HepG2 (cell line): ENCODE measurements at regions not wholly inside any gene's neighbourhood (a gene's known extent, or its start where the extent isn't known, plus 50 kb on each side); places are given as distances from the start of the nearest gene placed in this dataset.

Experiments used
- ATAC-seq: fragments of 200-7000 bp; cut with Tn5 transposase; 3 replicates; pipeline ENCODE4 v1.9.1; 2020; ENCODE audit warnings: mild to moderate bottlenecking, moderate library complexity
- BruUV-seq: library from RNA; stranded (reverse); fragments of 400-500 nt; replicated peaks from 2 replicates; lab custom pipeline; 2021; lab: Mats Ljungman, UMichigan
- CTCF ChIA-PET: fragments of 300-600 bp; formaldehyde crosslinking; extraction: SDS; loops from one replicate; lab custom pipeline; 2021; ENCODE audit warnings: low total read pairs, inconsistent platforms, low intra/inter-chr PET ratio; lab: Yijun Ruan, JAX
- POLR2A ChIA-PET: fragments of 350-600 bp; sonication (Branson Sonifier 250); formaldehyde crosslinking; loops from one replicate; lab custom pipeline; 2020; ENCODE audit warnings: antibody characterized with exemption, inconsistent platforms; lab: Yijun Ruan, JAX
- DNase-seq: peaks from one replicate; pipeline ENCODE4 v3.0.0-alpha.2; 2015; ENCODE audit warnings: low spot score
- FAIRE-seq: peaks from 3 replicates; lab custom pipeline; 2011; peaks lifted over from hg19 to GRCh38; lab: Jason Lieb, UNC
- H2AFZ ChIP-seq: one replicate; pipeline ENCODE4 v1.6.1; 2011; ENCODE audit warnings: low read length, inconsistent platforms
- H3K27ac ChIP-seq: fragments of 300-600 bp; 3 replicates; pipeline ENCODE4 v1.8.0; 2011; ENCODE audit warnings: mixed run types, mild to moderate bottlenecking, mixed read lengths, low read length, inconsistent platforms; ENCODE audit not compliant: insufficient read depth; ENCODE audit errors: extremely low read length
- H3K27me3 ChIP-seq, 2 experiments: fragments of 200-600 bp in 1 of 2; 2 replicates in 1 of 2; 3 replicates in 1 of 2; pipeline versions ENCODE4 v1.6.0 to v1.8.0; 2011; ENCODE audit warnings: low read length in 2 of 2, mild to moderate bottlenecking in 2 of 2, moderate library complexity in 2 of 2, inconsistent platforms in 1 of 2; ENCODE audit not compliant: insufficient read depth in 2 of 2, control insufficient read depth in 1 of 2
- H3K36me3 ChIP-seq, 2 experiments: fragments of 200-600 bp in 1 of 2; replicated peaks in 1 of 2; 2 replicates in 1 of 2; 3 replicates in 1 of 2; pipeline versions ENCODE4 v1.5.1 to v1.8.0; 2011; ENCODE audit warnings: low read length in 2 of 2, inconsistent platforms in 1 of 2; ENCODE audit not compliant: insufficient read depth in 2 of 2, control insufficient read depth in 1 of 2
- H3K4me1 ChIP-seq: 2 replicates; pipeline ENCODE4 v1.5.1; 2012; ENCODE audit warnings: low read length, inconsistent platforms; ENCODE audit not compliant: insufficient read depth
- H3K4me2 ChIP-seq: 2 replicates; pipeline ENCODE4 v1.6.0; 2011; ENCODE audit warnings: low read depth, low read length, inconsistent platforms
- H3K4me3 ChIP-seq, 3 experiments: fragments of 200-600 bp in 1 of 3; sonication (generic), shearing (Covaris generic) in 1 of 3; replicated peaks in 1 of 3; 2 replicates each; pipeline ENCODE4 v1.5.1; 2011 to 2016; ENCODE audit warnings: low read length in 3 of 3, inconsistent platforms in 2 of 3, low read depth in 2 of 3, mild to moderate bottlenecking in 2 of 3, control low read depth in 1 of 3, mixed read lengths in 1 of 3; ENCODE audit not compliant: insufficient read depth in 1 of 3
- H3K79me2 ChIP-seq: one replicate; pipeline ENCODE4 v1.6.1; 2011; ENCODE audit warnings: low read length, inconsistent platforms; ENCODE audit not compliant: insufficient read depth
- H3K9ac ChIP-seq: 2 replicates; pipeline ENCODE4 v1.6.0; 2011; ENCODE audit warnings: mild to moderate bottlenecking, low read depth, low read length, inconsistent platforms; ENCODE audit not compliant: insufficient read depth
- H3K9me3 ChIP-seq: 2 replicates; pipeline ENCODE4 v1.5.1; 2012; ENCODE audit warnings: mild to moderate bottlenecking, low read length
- H4K20me1 ChIP-seq: 2 replicates; pipeline ENCODE4 v1.6.0; 2011; ENCODE audit warnings: inconsistent platforms, mild to moderate bottlenecking, low read length, moderate library complexity; ENCODE audit not compliant: insufficient read depth
- CREB3 ChIP-seq: sonication (generic); formaldehyde crosslinking; IDR thresholded peaks from 2 replicates; pipeline ENCODE4 v1.5.0; 2020; ENCODE audit warnings: missing genetic modification reagents
- FOXJ3 ChIP-seq: sonication (generic); formaldehyde crosslinking; IDR thresholded peaks from 2 replicates; pipeline ENCODE4 v1.4.0; 2020; ENCODE audit warnings: missing genetic modification reagents, mild to moderate bottlenecking, borderline replicate concordance
- NCOA5 ChIP-seq: sonication (generic); formaldehyde crosslinking; IDR thresholded peaks from 2 replicates; pipeline ENCODE4 v1.4.0; 2020; ENCODE audit warnings: missing genetic modification reagents
- NR2F1 ChIP-seq, 2 experiments: fragments of 450-650 bp in 1 of 2; formaldehyde crosslinking in 1 of 2; IDR thresholded peaks; 2 replicates each; pipeline versions ENCODE4 v1.5.0 to v1.6.1; 2016 to 2020; ENCODE audit warnings: mild to moderate bottlenecking in 1 of 2, missing compliant biosample characterization in 1 of 2, missing genetic modification reagents in 1 of 2, moderate library complexity in 1 of 2
- PBX3 ChIP-seq: sonication (generic); formaldehyde crosslinking; IDR thresholded peaks from 2 replicates; pipeline ENCODE4 v1.8.1; 2023; ENCODE audit warnings: missing genetic modification reagents, inconsistent platforms, borderline replicate concordance
- PITX1 ChIP-seq: sonication (generic); formaldehyde crosslinking; IDR thresholded peaks from 2 replicates; pipeline ENCODE4 v1.5.1; 2020; ENCODE audit warnings: mild to moderate bottlenecking, missing genetic modification reagents
- THAP9 ChIP-seq: sonication (generic); formaldehyde crosslinking; IDR thresholded peaks from 2 replicates; pipeline ENCODE4; 2020; ENCODE audit warnings: missing genetic modification reagents, mild to moderate bottlenecking, borderline replicate concordance
- ZFX ChIP-seq: sonication (generic); formaldehyde crosslinking; IDR thresholded peaks from 2 replicates; pipeline ENCODE4 v1.4.0; 2020; ENCODE audit warnings: mild to moderate bottlenecking, low read depth, missing genetic modification reagents, moderate library complexity
- ZNF101 ChIP-seq: sonication (generic); formaldehyde crosslinking; IDR thresholded peaks from 2 replicates; pipeline ENCODE4 v1.4.0; 2020; ENCODE audit warnings: mild to moderate bottlenecking, low read depth, missing genetic modification reagents, borderline replicate concordance
- ZNF224 ChIP-seq: sonication (generic); formaldehyde crosslinking; IDR thresholded peaks from 2 replicates; pipeline ENCODE4 v1.5.0; 2020; ENCODE audit warnings: mild to moderate bottlenecking, missing genetic modification reagents
- ZNF235 ChIP-seq: sonication (generic); formaldehyde crosslinking; IDR thresholded peaks from 2 replicates; pipeline ENCODE4 v1.8.1; 2023; ENCODE audit warnings: mild to moderate bottlenecking, missing genetic modification reagents, borderline replicate concordance
- ZNF468 ChIP-seq: sonication (generic); formaldehyde crosslinking; IDR thresholded peaks from 2 replicates; pipeline ENCODE4 v1.8.0; 2022; ENCODE audit warnings: mild to moderate bottlenecking, moderate library complexity, missing genetic modification reagents
- ZNF710 ChIP-seq: sonication (generic); formaldehyde crosslinking; IDR thresholded peaks from 2 replicates; pipeline ENCODE4 v1.5.0; 2020; ENCODE audit warnings: mild to moderate bottlenecking, missing genetic modification reagents, borderline replicate concordance
- WGBS: methylation state at CpG from one replicate; pipeline ENCODE4 v1.1.6; 2017; ENCODE audit warnings: low lambda C conversion rate; 5-methylcytosine and 5-hydroxymethylcytosine counted together
- in situ Hi-C: cut with HindIII; loops from 2 replicates; pipeline ENCODE4 v1.10.0; 2017; ENCODE audit warnings: low pct_unique_long_range_greater_than_20kb; ENCODE audit not compliant: extremely low pct_ligation_motif_present
- intact Hi-C: fragments of 100-400 bp; cut with micrococcal nuclease; formaldehyde crosslinking; loops from one replicate; pipeline ENCODE4 v1.10.0; 2022; ENCODE audit not compliant: unreplicated experiment
- TF ChIP-seq, protein P1 (sequence below): IDR thresholded peaks from 2 replicates; pipeline ENCODE4 v1.6.1; 2012; ENCODE audit warnings: low read length, improper control_type of control experiment

DNA sequence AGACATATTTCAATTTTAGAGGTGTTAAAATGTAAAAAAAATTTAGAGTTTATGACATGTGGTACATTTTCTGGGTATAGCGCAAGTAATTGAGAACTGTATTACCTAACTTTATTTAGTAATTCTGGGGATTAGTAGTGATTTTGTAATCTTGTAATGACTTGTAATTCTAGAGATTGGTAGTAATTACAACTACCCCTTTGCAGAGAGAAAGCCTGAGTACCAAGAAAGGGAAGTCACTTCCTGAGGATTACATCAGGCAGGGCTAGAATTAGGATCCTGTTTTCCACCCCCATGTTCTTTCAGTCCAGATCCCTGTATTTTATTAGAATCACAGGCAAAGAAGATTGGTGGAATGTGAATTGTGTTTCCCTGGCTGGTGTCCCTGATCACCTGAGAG, 274.9 kb downstream of the KCNRG start:
- no peak overlapping the region for H2AFZ ChIP-seq
- no peaks in the 10 kb centered on the region for H3K9me3 ChIP-seq
- CTCF ChIA-PET = no interaction called here
- no peak for ATAC-seq
- no peak overlapping the region for H3K9ac ChIP-seq
- no peak for FAIRE-seq
- no peaks in the 10 kb centered on the region for H3K27me3 ChIP-seq
- H3K4me2 ChIP-seq = no peak overlapping the region
- in situ Hi-C loops (no loop called here), intact Hi-C loops (no loop called here)
- H3K4me3 ChIP-seq = no peak overlapping the region
- no peak overlapping the region for H3K27ac ChIP-seq
- DNase-seq = no peak
- peaks cover 17% of the 10 kb centered on the region for H3K79me2 ChIP-seq
- H3K4me1 ChIP-seq = peaks cover 20% of the 10 kb centered on the region
- H4K20me1 ChIP-seq = no peaks in the 10 kb centered on the region
- POLR2A ChIA-PET = no interaction called here
- H3K36me3 ChIP-seq = no peaks in the 10 kb centered on the region
- BruUV-seq = no TSS peak
- WGBS = 100% methylated on average over 1 of the region's 1 CpG
- TF ChIP-seq PITX1 (CRISPR knock-in tag) (no peak), ZNF224 (CRISPR knock-in tag) (no peak), ZNF101 (CRISPR knock-in tag) (no peak), THAP9 (no peak), NR2F1 (CRISPR knock-in tag; IDR thresholded peaks at IDR 0.05) (no peak), NCOA5 (no peak), ZNF235 (no peak), PBX3 (no peak), ZNF468 (CRISPR knock-in tag) (no peak), FOXJ3 (CRISPR knock-in tag) (no peak), ZNF710 (no peak), CREB3 (CRISPR knock-in tag) (no peak), ZFX (CRISPR knock-in tag) (no peak)
- TF ChIP-seq, protein P1, sequence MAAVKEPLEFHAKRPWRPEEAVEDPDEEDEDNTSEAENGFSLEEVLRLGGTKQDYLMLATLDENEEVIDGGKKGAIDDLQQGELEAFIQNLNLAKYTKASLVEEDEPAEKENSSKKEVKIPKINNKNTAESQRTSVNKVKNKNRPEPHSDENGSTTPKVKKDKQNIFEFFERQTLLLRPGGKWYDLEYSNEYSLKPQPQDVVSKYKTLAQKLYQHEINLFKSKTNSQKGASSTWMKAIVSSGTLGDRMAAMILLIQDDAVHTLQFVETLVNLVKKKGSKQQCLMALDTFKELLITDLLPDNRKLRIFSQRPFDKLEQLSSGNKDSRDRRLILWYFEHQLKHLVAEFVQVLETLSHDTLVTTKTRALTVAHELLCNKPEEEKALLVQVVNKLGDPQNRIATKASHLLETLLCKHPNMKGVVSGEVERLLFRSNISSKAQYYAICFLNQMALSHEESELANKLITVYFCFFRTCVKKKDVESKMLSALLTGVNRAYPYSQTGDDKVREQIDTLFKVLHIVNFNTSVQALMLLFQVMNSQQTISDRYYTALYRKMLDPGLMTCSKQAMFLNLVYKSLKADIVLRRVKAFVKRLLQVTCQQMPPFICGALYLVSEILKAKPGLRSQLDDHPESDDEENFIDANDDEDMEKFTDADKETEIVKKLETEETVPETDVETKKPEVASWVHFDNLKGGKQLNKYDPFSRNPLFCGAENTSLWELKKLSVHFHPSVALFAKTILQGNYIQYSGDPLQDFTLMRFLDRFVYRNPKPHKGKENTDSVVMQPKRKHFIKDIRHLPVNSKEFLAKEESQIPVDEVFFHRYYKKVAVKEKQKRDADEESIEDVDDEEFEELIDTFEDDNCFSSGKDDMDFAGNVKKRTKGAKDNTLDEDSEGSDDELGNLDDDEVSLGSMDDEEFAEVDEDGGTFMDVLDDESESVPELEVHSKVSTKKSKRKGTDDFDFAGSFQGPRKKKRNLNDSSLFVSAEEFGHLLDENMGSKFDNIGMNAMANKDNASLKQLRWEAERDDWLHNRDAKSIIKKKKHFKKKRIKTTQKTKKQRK = no peak
